HepG2 (cell line): ENCODE measurements at regions not wholly inside any gene's neighbourhood (a gene's known extent, or its start where the extent isn't known, plus 50 kb on each side); places are given as distances from the start of the nearest gene placed in this dataset.

Source experiments
- KDM4B ChIP-seq: sonication (generic); formaldehyde crosslinking; IDR thresholded peaks from 2 replicates; pipeline ENCODE4 v1.4.0; 2020; ENCODE audit warnings: missing genetic modification reagents
- MED8 ChIP-seq: sonication (generic); formaldehyde crosslinking; IDR thresholded peaks from 2 replicates; pipeline ENCODE4 v1.8.1; 2023; ENCODE audit warnings: mild to moderate bottlenecking, missing genetic modification reagents; ENCODE audit not compliant: insufficient replicate concordance
- POLR2A ChIP-seq, 2 experiments: IDR thresholded peaks; 2 replicates each; pipeline ENCODE4 v1.6.1; 2011; ENCODE audit warnings: low read depth in 2 of 2, low read length in 2 of 2, mild to moderate bottlenecking in 1 of 2, moderate library complexity in 1 of 2; ENCODE audit not compliant: insufficient read depth in 1 of 2
- SIN3A ChIP-seq: IDR thresholded peaks from 2 replicates; pipeline ENCODE4 v1.6.1; 2011; ENCODE audit warnings: low read depth, mild to moderate bottlenecking, control low read depth, low read length, borderline replicate concordance
- ZFX ChIP-seq: sonication (generic); formaldehyde crosslinking; IDR thresholded peaks from 2 replicates; pipeline ENCODE4 v1.4.0; 2020; ENCODE audit warnings: mild to moderate bottlenecking, low read depth, missing genetic modification reagents, moderate library complexity
- TF ChIP-seq, protein P1 (sequence below): sonication (generic); formaldehyde crosslinking; IDR thresholded peaks from 2 replicates; pipeline ENCODE4 v1.5.1; 2020; ENCODE audit warnings: mild to moderate bottlenecking, missing genetic modification reagents, borderline replicate concordance
- TF ChIP-seq, protein P2 (sequence below): sonication (generic); formaldehyde crosslinking; IDR thresholded peaks from 2 replicates; pipeline ENCODE4 v1.9.0; 2021; ENCODE audit warnings: mild to moderate bottlenecking, missing genetic modification reagents
- TF ChIP-seq, protein P3 (sequence below), 2 experiments: IDR thresholded peaks; 2 replicates each; pipeline ENCODE4 v1.6.1; 2011 to 2012; ENCODE audit warnings: low read length in 2 of 2, borderline replicate concordance in 1 of 2, low read depth in 1 of 2, mild to moderate bottlenecking in 1 of 2, moderate library complexity in 1 of 2
- TF ChIP-seq, protein P4 (sequence below): sonication (generic); formaldehyde crosslinking; IDR thresholded peaks from 2 replicates; pipeline ENCODE4 v1.4.0; 2020; ENCODE audit warnings: missing genetic modification reagents

DNA sequence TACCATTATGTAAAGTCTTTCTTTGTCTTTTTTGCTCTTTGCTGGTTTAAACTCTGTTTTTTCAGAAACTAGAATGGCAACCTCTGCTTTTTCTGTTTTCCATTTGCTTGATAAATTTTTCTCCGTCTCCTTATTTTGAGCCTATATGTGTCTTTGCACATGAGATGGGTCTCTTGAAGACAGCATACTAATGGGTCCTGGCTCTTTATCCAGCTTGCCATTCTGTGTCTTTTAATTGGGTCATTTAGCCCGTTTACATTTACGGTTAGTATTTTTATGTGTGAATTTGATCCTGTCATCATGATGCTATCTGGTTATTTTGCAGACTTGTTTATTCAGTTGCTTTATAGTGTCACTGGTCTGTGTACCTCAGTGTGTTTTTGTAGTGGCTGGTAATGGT is 207.9 kb upstream of the TMEM260 start:
- TF ChIP-seq KDM4B (CRISPR knock-in tag): no peak
- no peak for TF ChIP-seq POLR2A (IDR thresholded peaks at IDR 0.05; ENCODE audit: insufficient read depth in 1 of 2, low read depth in 2 of 2, low read length in 2 of 2)
- no peak for TF ChIP-seq SIN3A
- TF ChIP-seq, protein P1, sequence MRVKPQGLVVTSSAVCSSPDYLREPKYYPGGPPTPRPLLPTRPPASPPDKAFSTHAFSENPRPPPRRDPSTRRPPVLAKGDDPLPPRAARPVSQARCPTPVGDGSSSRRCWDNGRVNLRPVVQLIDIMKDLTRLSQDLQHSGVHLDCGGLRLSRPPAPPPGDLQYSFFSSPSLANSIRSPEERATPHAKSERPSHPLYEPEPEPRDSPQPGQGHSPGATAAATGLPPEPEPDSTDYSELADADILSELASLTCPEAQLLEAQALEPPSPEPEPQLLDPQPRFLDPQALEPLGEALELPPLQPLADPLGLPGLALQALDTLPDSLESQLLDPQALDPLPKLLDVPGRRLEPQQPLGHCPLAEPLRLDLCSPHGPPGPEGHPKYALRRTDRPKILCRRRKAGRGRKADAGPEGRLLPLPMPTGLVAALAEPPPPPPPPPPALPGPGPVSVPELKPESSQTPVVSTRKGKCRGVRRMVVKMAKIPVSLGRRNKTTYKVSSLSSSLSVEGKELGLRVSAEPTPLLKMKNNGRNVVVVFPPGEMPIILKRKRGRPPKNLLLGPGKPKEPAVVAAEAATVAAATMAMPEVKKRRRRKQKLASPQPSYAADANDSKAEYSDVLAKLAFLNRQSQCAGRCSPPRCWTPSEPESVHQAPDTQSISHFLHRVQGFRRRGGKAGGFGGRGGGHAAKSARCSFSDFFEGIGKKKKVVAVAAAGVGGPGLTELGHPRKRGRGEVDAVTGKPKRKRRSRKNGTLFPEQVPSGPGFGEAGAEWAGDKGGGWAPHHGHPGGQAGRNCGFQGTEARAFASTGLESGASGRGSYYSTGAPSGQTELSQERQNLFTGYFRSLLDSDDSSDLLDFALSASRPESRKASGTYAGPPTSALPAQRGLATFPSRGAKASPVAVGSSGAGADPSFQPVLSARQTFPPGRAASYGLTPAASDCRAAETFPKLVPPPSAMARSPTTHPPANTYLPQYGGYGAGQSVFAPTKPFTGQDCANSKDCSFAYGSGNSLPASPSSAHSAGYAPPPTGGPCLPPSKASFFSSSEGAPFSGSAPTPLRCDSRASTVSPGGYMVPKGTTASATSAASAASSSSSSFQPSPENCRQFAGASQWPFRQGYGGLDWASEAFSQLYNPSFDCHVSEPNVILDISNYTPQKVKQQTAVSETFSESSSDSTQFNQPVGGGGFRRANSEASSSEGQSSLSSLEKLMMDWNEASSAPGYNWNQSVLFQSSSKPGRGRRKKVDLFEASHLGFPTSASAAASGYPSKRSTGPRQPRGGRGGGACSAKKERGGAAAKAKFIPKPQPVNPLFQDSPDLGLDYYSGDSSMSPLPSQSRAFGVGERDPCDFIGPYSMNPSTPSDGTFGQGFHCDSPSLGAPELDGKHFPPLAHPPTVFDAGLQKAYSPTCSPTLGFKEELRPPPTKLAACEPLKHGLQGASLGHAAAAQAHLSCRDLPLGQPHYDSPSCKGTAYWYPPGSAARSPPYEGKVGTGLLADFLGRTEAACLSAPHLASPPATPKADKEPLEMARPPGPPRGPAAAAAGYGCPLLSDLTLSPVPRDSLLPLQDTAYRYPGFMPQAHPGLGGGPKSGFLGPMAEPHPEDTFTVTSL: no peak
- no peak for TF ChIP-seq ZFX
- TF ChIP-seq, protein P2, sequence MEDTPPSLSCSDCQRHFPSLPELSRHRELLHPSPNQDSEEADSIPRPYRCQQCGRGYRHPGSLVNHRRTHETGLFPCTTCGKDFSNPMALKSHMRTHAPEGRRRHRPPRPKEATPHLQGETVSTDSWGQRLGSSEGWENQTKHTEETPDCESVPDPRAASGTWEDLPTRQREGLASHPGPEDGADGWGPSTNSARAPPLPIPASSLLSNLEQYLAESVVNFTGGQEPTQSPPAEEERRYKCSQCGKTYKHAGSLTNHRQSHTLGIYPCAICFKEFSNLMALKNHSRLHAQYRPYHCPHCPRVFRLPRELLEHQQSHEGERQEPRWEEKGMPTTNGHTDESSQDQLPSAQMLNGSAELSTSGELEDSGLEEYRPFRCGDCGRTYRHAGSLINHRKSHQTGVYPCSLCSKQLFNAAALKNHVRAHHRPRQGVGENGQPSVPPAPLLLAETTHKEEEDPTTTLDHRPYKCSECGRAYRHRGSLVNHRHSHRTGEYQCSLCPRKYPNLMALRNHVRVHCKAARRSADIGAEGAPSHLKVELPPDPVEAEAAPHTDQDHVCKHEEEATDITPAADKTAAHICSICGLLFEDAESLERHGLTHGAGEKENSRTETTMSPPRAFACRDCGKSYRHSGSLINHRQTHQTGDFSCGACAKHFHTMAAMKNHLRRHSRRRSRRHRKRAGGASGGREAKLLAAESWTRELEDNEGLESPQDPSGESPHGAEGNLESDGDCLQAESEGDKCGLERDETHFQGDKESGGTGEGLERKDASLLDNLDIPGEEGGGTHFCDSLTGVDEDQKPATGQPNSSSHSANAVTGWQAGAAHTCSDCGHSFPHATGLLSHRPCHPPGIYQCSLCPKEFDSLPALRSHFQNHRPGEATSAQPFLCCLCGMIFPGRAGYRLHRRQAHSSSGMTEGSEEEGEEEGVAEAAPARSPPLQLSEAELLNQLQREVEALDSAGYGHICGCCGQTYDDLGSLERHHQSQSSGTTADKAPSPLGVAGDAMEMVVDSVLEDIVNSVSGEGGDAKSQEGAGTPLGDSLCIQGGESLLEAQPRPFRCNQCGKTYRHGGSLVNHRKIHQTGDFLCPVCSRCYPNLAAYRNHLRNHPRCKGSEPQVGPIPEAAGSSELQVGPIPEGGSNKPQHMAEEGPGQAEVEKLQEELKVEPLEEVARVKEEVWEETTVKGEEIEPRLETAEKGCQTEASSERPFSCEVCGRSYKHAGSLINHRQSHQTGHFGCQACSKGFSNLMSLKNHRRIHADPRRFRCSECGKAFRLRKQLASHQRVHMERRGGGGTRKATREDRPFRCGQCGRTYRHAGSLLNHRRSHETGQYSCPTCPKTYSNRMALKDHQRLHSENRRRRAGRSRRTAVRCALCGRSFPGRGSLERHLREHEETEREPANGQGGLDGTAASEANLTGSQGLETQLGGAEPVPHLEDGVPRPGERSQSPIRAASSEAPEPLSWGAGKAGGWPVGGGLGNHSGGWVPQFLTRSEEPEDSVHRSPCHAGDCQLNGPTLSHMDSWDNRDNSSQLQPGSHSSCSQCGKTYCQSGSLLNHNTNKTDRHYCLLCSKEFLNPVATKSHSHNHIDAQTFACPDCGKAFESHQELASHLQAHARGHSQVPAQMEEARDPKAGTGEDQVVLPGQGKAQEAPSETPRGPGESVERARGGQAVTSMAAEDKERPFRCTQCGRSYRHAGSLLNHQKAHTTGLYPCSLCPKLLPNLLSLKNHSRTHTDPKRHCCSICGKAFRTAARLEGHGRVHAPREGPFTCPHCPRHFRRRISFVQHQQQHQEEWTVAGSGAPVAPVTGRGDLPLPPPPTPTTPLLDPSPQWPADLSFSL (CRISPR knock-in tag): no peak
- TF ChIP-seq MED8 (CRISPR knock-in tag): no peak
- TF ChIP-seq, protein P3, sequence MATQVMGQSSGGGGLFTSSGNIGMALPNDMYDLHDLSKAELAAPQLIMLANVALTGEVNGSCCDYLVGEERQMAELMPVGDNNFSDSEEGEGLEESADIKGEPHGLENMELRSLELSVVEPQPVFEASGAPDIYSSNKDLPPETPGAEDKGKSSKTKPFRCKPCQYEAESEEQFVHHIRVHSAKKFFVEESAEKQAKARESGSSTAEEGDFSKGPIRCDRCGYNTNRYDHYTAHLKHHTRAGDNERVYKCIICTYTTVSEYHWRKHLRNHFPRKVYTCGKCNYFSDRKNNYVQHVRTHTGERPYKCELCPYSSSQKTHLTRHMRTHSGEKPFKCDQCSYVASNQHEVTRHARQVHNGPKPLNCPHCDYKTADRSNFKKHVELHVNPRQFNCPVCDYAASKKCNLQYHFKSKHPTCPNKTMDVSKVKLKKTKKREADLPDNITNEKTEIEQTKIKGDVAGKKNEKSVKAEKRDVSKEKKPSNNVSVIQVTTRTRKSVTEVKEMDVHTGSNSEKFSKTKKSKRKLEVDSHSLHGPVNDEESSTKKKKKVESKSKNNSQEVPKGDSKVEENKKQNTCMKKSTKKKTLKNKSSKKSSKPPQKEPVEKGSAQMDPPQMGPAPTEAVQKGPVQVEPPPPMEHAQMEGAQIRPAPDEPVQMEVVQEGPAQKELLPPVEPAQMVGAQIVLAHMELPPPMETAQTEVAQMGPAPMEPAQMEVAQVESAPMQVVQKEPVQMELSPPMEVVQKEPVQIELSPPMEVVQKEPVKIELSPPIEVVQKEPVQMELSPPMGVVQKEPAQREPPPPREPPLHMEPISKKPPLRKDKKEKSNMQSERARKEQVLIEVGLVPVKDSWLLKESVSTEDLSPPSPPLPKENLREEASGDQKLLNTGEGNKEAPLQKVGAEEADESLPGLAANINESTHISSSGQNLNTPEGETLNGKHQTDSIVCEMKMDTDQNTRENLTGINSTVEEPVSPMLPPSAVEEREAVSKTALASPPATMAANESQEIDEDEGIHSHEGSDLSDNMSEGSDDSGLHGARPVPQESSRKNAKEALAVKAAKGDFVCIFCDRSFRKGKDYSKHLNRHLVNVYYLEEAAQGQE (IDR thresholded peaks at IDR 0.05; ENCODE audit: borderline replicate concordance in 1 of 2, low read depth in 1 of 2, low read length in 2 of 2): no peak
- TF ChIP-seq, protein P4, sequence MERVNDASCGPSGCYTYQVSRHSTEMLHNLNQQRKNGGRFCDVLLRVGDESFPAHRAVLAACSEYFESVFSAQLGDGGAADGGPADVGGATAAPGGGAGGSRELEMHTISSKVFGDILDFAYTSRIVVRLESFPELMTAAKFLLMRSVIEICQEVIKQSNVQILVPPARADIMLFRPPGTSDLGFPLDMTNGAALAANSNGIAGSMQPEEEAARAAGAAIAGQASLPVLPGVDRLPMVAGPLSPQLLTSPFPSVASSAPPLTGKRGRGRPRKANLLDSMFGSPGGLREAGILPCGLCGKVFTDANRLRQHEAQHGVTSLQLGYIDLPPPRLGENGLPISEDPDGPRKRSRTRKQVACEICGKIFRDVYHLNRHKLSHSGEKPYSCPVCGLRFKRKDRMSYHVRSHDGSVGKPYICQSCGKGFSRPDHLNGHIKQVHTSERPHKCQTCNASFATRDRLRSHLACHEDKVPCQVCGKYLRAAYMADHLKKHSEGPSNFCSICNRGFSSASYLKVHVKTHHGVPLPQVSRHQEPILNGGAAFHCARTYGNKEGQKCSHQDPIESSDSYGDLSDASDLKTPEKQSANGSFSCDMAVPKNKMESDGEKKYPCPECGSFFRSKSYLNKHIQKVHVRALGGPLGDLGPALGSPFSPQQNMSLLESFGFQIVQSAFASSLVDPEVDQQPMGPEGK (CRISPR knock-in tag): no peak
